HG02885 (cell line): ENCODE measurements at regions not wholly inside any gene's neighbourhood (a gene's known extent, or its start where the extent isn't known, plus 50 kb on each side); places are given as distances from the start of the nearest gene placed in this dataset.

Experiments used
- ATAC-seq: cut with Tn5 transposase; IDR thresholded peaks from one replicate; pipeline ENCODE4 v1.9.1; 2021; ENCODE audit warnings: mild to moderate bottlenecking; ENCODE audit not compliant: unreplicated experiment, poor library complexity

- peak; percentile 81 for ATAC-seq
Observed at GRCh38 chr12:58443273-58443980, 476.9 kb downstream of the LRIG3 start.

- no peak for ATAC-seq
Observed at GRCh38 chr12:58443981-58444371, 476.3 kb downstream of the LRIG3 start.

- ATAC-seq: no peak
Observed at GRCh38 chr12:58450868-58451482, 469.3 kb downstream of the LRIG3 start.

GRCh38 chr12:58452546-58452945, 467.8 kb downstream of the LRIG3 start:
- no peak for ATAC-seq

GRCh38 chr12:58453306-58453705, 467.0 kb downstream of the LRIG3 start:
- no peak for ATAC-seq

- ATAC-seq: no peak
Observed at GRCh38 chr12:58455136-58455535, 465.2 kb downstream of the LRIG3 start.

- ATAC-seq: no peak
Observed at GRCh38 chr12:58458102-58458501, 462.2 kb downstream of the LRIG3 start.

- ATAC-seq: no peak
Observed at GRCh38 chr12:58459191-58459590, 461.1 kb downstream of the LRIG3 start.

GRCh38 chr12:58463051-58463450, 457.3 kb downstream of the LRIG3 start:
- no peak for ATAC-seq

- no peak for ATAC-seq
Observed at GRCh38 chr12:58465418-58465817, 454.9 kb downstream of the LRIG3 start.

GRCh38 chr12:58470266-58471010, 449.9 kb downstream of the LRIG3 start:
- ATAC-seq: no peak

- ATAC-seq: no peak
Observed at GRCh38 chr12:58479401-58479800, 440.9 kb downstream of the LRIG3 start.

- ATAC-seq: no peak
Observed at GRCh38 chr12:58481811-58482210, 438.5 kb downstream of the LRIG3 start.

GRCh38 chr12:58487255-58487654, 433.0 kb downstream of the LRIG3 start:
- no peak for ATAC-seq

- ATAC-seq: peak; percentile 76
Observed at GRCh38 chr12:58487678-58488161, 432.6 kb downstream of the LRIG3 start.

GRCh38 chr12:58489394-58489793, 430.9 kb downstream of the LRIG3 start:
- ATAC-seq: no peak

GRCh38 chr12:58491306-58491705, 429.0 kb downstream of the LRIG3 start:
- no peak for ATAC-seq

GRCh38 chr12:58496411-58497190, 423.7 kb downstream of the LRIG3 start:
- ATAC-seq: no peak

- ATAC-seq: no peak
Observed at GRCh38 chr12:58500399-58500798, 419.9 kb downstream of the LRIG3 start.

GRCh38 chr12:58502226-58502625, 418.1 kb downstream of the LRIG3 start:
- ATAC-seq: no peak

GRCh38 chr12:58502841-58503240, 417.5 kb downstream of the LRIG3 start:
- no peak for ATAC-seq
